ENCODE measurements at regions not wholly inside any gene's neighbourhood (a gene's known extent, or its start where the extent isn't known, plus 50 kb on each side); places are given as distances from the start of the nearest gene placed in this dataset.

DNA sequence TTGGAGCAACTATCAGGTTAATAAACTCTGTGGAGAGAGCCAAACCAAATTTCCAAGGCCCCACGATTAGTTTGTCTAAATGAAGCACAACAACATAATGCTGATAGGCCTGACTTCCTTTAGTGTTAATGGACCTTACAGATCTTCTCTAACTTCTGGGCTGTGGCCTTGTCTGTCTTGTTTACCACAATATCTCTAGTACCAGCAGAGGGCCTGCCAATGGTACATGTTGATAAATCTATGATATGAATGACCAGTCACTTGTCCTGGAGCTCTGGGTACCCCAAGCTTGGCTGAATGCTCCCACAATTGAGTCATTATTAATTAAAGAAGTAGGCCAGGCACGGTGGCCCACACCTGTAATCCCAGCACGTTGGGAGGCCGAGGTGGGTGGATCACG is 78.9 kb upstream of the CISTR start:
- ATAC-seq (ENCODE audit: low FRiP score in 2 of 2) (no peak), DNase-seq (no peak)
- 86 to 93% methylated on average over 5 of the region's 5 CpGs for WGBS, 2 donors
- Histone ChIP-seq H3K4me3 (no peak overlapping the region), H3K4me1 (no peaks in the 10 kb centered on the region), H3K27me3 (no peaks in the 10 kb centered on the region), H3K27ac (no peak overlapping the region), H3K9me3 (no peaks in the 10 kb centered on the region), H3K36me3 (no peaks in the 10 kb centered on the region)
- no peak for TF ChIP-seq EP300 (IDR thresholded peaks at IDR 0.05)
- TF ChIP-seq POLR2A (IDR thresholded peaks at IDR 0.05) = no peak
- TF ChIP-seq, protein P1, sequence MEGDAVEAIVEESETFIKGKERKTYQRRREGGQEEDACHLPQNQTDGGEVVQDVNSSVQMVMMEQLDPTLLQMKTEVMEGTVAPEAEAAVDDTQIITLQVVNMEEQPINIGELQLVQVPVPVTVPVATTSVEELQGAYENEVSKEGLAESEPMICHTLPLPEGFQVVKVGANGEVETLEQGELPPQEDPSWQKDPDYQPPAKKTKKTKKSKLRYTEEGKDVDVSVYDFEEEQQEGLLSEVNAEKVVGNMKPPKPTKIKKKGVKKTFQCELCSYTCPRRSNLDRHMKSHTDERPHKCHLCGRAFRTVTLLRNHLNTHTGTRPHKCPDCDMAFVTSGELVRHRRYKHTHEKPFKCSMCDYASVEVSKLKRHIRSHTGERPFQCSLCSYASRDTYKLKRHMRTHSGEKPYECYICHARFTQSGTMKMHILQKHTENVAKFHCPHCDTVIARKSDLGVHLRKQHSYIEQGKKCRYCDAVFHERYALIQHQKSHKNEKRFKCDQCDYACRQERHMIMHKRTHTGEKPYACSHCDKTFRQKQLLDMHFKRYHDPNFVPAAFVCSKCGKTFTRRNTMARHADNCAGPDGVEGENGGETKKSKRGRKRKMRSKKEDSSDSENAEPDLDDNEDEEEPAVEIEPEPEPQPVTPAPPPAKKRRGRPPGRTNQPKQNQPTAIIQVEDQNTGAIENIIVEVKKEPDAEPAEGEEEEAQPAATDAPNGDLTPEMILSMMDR (IDR thresholded peaks at IDR 0.05) = no peak
- TF ChIP-seq POLR2AphosphoS5 (IDR thresholded peaks at IDR 0.05) = no peak

DNA sequence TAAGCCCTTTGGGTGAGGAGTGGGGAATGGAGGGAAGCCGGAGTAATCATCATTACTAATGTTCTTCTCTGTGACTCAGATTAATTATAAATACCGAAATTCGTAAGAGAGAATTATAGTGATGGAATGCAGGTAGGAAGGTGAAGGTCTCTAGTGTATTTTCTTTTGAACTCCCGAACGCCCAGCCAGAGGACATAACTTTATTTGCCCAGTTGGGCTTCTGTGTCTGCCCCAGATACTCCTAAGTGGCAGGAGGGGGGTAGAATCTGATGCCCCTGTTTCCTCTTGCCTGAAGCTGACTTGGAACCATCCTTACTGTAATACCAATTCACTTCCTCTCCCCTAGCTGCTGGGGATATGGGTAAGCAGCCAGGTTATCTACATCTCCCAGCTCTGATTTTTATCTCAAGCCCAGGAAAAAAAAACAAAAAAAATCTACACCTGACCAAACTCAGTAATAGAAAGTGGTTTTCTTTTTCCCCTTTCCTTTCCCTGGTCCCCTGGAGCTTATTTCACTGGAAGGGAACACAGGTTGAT is 84.4 kb upstream of the CISTR start:
- ATAC-seq (ENCODE audit: low FRiP score in 2 of 2) (no peak), DNase-seq (no peak)
- H3K4me1 ChIP-seq = no peaks in the 10 kb centered on the region
- no peaks in the 10 kb centered on the region for H3K36me3 ChIP-seq
- H3K9me3 ChIP-seq = no peaks in the 10 kb centered on the region
- no peaks in the 10 kb centered on the region for H3K27me3 ChIP-seq
- 66 to 75% methylated on average over 5 of the region's 5 CpGs for WGBS, 2 donors
- no peak overlapping the region for H3K4me3 ChIP-seq
- no peak overlapping the region for H3K27ac ChIP-seq
- TF ChIP-seq EP300 (IDR thresholded peaks at IDR 0.05) (no peak), POLR2AphosphoS5 (IDR thresholded peaks at IDR 0.05) (no peak), POLR2A (IDR thresholded peaks at IDR 0.05) (no peak)
- TF ChIP-seq, protein P1 (IDR thresholded peaks at IDR 0.05) = no peak

DNA sequence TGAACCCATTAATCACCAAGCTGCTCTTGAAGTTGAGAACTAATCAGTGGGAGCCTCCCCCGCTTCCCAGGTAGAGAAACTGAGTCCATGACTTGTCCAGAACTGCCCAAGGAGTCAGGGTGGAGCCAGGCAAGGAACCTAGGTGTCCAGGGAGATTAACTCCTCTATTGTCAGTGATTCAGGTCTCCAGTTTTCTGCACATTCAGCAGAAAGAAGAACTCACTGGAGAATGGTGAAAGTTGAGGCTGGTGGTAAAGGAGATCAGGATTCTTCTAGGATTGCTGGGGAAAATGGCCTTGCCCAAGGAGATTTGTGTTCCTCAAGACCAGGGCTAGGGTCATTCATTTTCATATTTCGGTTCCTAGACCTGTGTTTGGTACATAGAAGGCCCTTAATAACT is 87.2 kb upstream of the CISTR start:
- TF ChIP-seq EP300 (IDR thresholded peaks at IDR 0.05) = no peak
- no peak for TF ChIP-seq POLR2A (IDR thresholded peaks at IDR 0.05)
- TF ChIP-seq, protein P1 (IDR thresholded peaks at IDR 0.05) = no peak
- DNase-seq (no peak), ATAC-seq (ENCODE audit: low FRiP score in 2 of 2) (no peak)
- Histone ChIP-seq H3K4me3 (no peak overlapping the region), H3K27ac (no peak overlapping the region), H3K9me3 (no peaks in the 10 kb centered on the region), H3K36me3 (no peaks in the 10 kb centered on the region), H3K4me1 (no peaks in the 10 kb centered on the region), H3K27me3 (no peaks in the 10 kb centered on the region)
- WGBS, 2 donors = 74 to 77% methylated on average over 2 of the region's 2 CpGs

DNA sequence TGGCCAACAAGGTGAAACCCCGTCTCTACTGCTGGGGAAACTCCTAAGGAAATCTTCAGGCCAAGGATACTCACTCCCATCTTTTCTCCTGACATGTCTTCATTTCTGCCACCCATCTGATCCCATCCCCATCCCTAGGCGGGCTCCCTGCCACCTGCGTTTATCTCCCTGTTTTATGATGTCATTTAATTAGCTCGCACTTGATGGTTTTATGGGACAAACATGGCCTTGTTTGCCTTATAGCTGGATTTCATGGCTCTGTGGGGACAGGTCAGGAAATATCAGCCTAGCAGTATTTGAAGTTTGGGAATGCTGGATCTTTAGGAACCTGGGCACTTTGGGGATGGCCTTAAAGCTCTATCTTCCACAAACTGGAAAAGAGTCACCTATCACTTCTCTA is 88.5 kb upstream of the CISTR start:
- H3K27me3 ChIP-seq = no peaks in the 10 kb centered on the region

DNA sequence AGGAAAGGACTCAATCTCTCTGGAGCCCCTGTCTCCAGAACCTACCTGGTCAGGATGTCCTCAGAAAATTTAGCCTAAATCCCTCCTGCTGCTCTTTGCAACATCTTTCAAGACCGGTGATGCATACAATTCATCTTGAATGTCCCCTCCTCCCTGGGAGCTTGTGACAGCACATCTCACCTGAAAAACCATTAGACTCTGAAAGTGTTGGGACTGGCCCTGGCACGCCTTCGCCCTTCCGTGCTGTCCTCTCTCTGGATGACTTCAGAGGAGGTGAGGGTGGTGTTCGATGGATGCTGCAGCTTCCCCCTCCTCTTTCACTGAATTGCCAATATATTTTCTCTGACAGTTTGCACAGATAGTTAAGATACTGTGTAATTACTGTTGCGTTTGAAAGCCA is 90.9 kb upstream of the CISTR start:
- H3K9me3 ChIP-seq = no peaks in the 10 kb centered on the region
- H3K27ac ChIP-seq = no peak overlapping the region
- no peaks in the 10 kb centered on the region for H3K36me3 ChIP-seq
- no peak for DNase-seq
- H3K27me3 ChIP-seq = no peaks in the 10 kb centered on the region
- ATAC-seq (ENCODE audit: low FRiP score in 2 of 2) = no peak
- WGBS, 2 donors = 69 to 74% methylated on average over 6 of the region's 6 CpGs
- no peak overlapping the region for H3K4me3 ChIP-seq
- no peaks in the 10 kb centered on the region for H3K4me1 ChIP-seq
- TF ChIP-seq POLR2AphosphoS5 (IDR thresholded peaks at IDR 0.05) (no peak), POLR2A (IDR thresholded peaks at IDR 0.05) (no peak)

More for the DNA sequence above, 88.5 kb upstream of the CISTR start:
- 83 to 92% methylated on average over 4 of the region's 4 CpGs for WGBS, 2 donors
- no peak for DNase-seq
- no peak for ATAC-seq (ENCODE audit: low FRiP score in 2 of 2)
- TF ChIP-seq POLR2A (IDR thresholded peaks at IDR 0.05) (no peak), POLR2AphosphoS5 (IDR thresholded peaks at IDR 0.05) (no peak), EP300 (IDR thresholded peaks at IDR 0.05) (no peak)
- TF ChIP-seq, protein P1 (IDR thresholded peaks at IDR 0.05) = no peak
- Histone ChIP-seq H3K4me3 (no peak overlapping the region), H3K9me3 (no peaks in the 10 kb centered on the region), H3K4me1 (no peaks in the 10 kb centered on the region), H3K36me3 (no peaks in the 10 kb centered on the region), H3K27ac (no peak overlapping the region)
